ENCODE measurements at regions not wholly inside any gene's neighbourhood (a gene's known extent, or its start where the extent isn't known, plus 50 kb on each side); places are given as distances from the start of the nearest gene placed in this dataset.
"Not testable (repeated sequence)": the region's sequence is repeated elsewhere in the genome, so short reads cannot be mapped to it uniquely, and the experiment has no call there.

DNA sequence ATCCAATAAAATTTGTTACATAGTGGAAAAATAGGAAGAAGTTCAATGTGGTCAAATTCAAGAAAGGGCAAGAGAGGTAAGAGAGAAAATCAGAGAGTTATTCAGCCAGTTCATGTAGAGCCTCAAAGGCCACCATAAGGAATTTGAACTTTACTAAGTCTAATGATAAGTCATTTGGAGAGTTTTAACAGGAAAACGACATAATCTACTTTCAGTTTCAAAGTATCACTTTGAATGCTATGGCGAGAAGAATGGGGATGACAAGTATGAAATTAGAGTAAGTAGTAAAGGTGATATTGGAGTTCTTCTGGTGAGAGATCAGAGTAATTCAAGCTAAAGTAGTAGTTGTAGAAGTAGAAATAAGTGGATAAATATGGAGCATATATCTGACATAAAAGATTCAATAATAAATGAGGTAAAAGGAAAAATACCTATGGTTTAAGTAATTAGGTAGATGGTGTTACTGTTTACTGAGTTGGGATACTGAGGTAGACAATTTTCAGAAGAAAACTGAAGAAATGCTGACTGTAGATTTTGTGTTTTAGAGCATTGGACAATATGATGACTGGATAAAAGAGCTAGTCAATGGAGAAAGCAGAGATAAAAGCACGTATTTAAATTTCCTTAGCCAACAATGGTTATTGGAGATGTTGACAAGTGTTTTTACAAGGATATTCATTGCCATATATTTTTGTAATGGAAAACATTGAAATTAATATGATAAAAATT lies 331.7 kb upstream of the ADGRL3 start:
- H3K4me1 Mint-ChIP-seq (ENCODE audit: low read depth) = no peaks in the 10 kb centered on the region
- H3K36me3 Mint-ChIP-seq = no peaks in the 10 kb centered on the region
- peaks cover 14% of the 10 kb centered on the region for H3K9me3 Mint-ChIP-seq (ENCODE audit: low read depth)
- H3K4me3 Mint-ChIP-seq = no peak overlapping the region
- no peaks in the 10 kb centered on the region for H3K27me3 Mint-ChIP-seq
- no peak overlapping the region for H3K27ac Mint-ChIP-seq

DNA sequence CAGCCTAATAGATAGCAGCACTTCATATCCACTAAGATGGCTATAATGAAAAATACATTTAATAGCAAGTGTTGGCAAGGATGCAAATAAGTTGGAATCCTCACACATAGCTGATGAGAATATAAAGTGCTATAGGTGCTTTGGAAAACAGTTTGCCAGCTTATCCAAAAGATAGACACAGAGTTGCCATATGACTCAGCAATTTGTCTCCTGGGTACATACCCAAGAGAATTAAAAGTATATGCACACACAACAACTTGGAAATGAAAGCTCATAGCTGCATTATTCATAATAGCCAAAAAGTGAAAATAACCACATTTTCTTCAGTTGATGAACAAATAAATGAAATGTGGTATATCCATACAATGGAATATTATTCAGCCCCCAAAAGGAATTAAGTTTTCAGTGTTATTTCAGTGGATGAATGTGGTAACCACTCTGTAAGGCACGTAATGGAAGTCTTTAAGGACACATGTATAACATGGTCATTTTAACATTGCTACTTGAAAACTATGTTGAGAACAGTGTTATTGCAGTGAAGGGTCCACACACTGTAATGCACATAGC lies 320.9 kb upstream of the ADGRL3 start:
- H3K9me3 Mint-ChIP-seq (ENCODE audit: low read depth) = peaks cover 17% of the 10 kb centered on the region
- H3K36me3 Mint-ChIP-seq = no peaks in the 10 kb centered on the region
- H3K4me3 Mint-ChIP-seq = no peak overlapping the region
- no peaks in the 10 kb centered on the region for H3K27me3 Mint-ChIP-seq
- H3K27ac Mint-ChIP-seq = no peak overlapping the region
- no peaks in the 10 kb centered on the region for H3K4me1 Mint-ChIP-seq (ENCODE audit: low read depth)

DNA sequence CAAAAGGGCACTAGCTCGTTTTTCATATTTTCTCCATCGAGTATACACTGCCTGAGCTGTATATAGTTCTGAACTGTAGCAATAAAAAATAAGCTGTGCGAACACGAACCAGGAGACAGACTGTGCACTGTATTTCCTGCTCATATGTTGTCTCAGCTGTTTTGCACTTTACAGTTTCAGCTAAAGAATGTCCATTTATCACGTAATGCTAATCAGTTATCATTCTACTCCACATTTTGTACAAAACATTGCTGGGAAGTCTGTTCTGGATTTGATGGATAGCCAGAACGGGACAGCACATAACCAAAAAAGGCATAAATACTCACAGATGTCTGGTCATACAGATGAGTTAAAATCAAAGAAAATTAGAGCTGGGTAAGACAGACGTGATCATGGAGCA lies 315.5 kb upstream of the ADGRL3 start:
- Mint-ChIP-seq H3K36me3 (no peaks in the 10 kb centered on the region), H3K27me3 (no peaks in the 10 kb centered on the region), H3K4me3 (no peak overlapping the region), H3K4me1 (ENCODE audit: low read depth) (no peaks in the 10 kb centered on the region), H3K27ac (no peak overlapping the region), H3K9me3 (ENCODE audit: low read depth) (peaks cover 23% of the 10 kb centered on the region)

DNA sequence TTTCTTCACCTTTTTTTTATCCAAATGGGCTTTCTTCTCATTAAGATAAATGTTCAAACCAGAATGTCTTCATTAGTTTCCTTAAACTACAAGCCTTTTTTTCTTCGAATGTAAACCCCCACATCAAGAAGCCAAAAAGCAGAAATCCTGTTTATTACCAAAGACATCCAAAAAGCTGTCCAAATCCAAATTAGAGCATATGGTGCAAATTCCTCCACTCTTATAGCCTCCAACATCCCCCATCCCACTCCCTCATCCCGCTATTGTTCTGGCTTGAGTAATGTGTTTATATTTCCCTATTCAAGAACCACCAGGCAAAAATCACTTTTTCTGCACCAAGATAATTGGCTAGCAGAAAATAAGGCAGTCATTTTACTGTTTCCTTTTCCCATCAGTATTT lies 315.1 kb upstream of the ADGRL3 start:
- Mint-ChIP-seq H3K4me1 (ENCODE audit: low read depth) (no peaks in the 10 kb centered on the region), H3K27me3 (no peaks in the 10 kb centered on the region), H3K36me3 (no peaks in the 10 kb centered on the region), H3K4me3 (no peak overlapping the region), H3K27ac (no peak overlapping the region), H3K9me3 (ENCODE audit: low read depth) (peaks cover 20% of the 10 kb centered on the region)

GRCh38 chr4:60890743-60891142 lies 309.4 kb upstream of the ADGRL3 start:
- no peak overlapping the region for H3K27ac Mint-ChIP-seq
- H3K4me1 Mint-ChIP-seq (ENCODE audit: low read depth) = no peaks in the 10 kb centered on the region
- H3K9me3 Mint-ChIP-seq (ENCODE audit: low read depth) = peaks cover 26% of the 10 kb centered on the region
- no peaks in the 10 kb centered on the region for H3K36me3 Mint-ChIP-seq
- no peaks in the 10 kb centered on the region for H3K27me3 Mint-ChIP-seq
- no peak overlapping the region for H3K4me3 Mint-ChIP-seq

GRCh38 chr4:60891947-60892346 lies 308.2 kb upstream of the ADGRL3 start:
- H3K36me3 Mint-ChIP-seq = no peaks in the 10 kb centered on the region
- no peaks in the 10 kb centered on the region for H3K4me1 Mint-ChIP-seq (ENCODE audit: low read depth)
- no peak overlapping the region for H3K4me3 Mint-ChIP-seq
- no peaks in the 10 kb centered on the region for H3K27me3 Mint-ChIP-seq
- peaks cover 26% of the 10 kb centered on the region for H3K9me3 Mint-ChIP-seq (ENCODE audit: low read depth)
- H3K27ac Mint-ChIP-seq = no peak overlapping the region

GRCh38 chr4:60897415-60897814 lies 302.7 kb upstream of the ADGRL3 start:
- no peaks in the 10 kb centered on the region for H3K27me3 Mint-ChIP-seq
- no peaks in the 10 kb centered on the region for H3K36me3 Mint-ChIP-seq
- peaks cover 9% of the 10 kb centered on the region for H3K9me3 Mint-ChIP-seq (ENCODE audit: low read depth)

GRCh38 chr4:60905162-60905561 lies 295.0 kb upstream of the ADGRL3 start:
- Mint-ChIP-seq H3K4me1 (ENCODE audit: low read depth) (no peaks in the 10 kb centered on the region), H3K36me3 (no peaks in the 10 kb centered on the region), H3K9me3 (ENCODE audit: low read depth) (peaks cover 5% of the 10 kb centered on the region), H3K27ac (no peak overlapping the region), H3K27me3 (no peaks in the 10 kb centered on the region), H3K4me3 (no peak overlapping the region)

More at GRCh38 chr4:60897415-60897814, 302.7 kb upstream of the ADGRL3 start:
- Mint-ChIP-seq H3K4me3 (no peak overlapping the region), H3K4me1 (ENCODE audit: low read depth) (no peaks in the 10 kb centered on the region), H3K27ac (no peak overlapping the region)

GRCh38 chr4:60911127-60911526 lies 289.0 kb upstream of the ADGRL3 start:
- Mint-ChIP-seq H3K36me3 (no peaks in the 10 kb centered on the region), H3K4me3 (no peak overlapping the region), H3K9me3 (ENCODE audit: low read depth) (peaks cover 13% of the 10 kb centered on the region), H3K27me3 (no peaks in the 10 kb centered on the region), H3K27ac (no peak overlapping the region), H3K4me1 (ENCODE audit: low read depth) (no peaks in the 10 kb centered on the region)

GRCh38 chr4:60913002-60913401 lies 287.1 kb upstream of the ADGRL3 start:
- Mint-ChIP-seq H3K4me1 (ENCODE audit: low read depth) (no peaks in the 10 kb centered on the region), H3K27ac (no peak overlapping the region), H3K4me3 (no peak overlapping the region), H3K27me3 (no peaks in the 10 kb centered on the region), H3K9me3 (ENCODE audit: low read depth) (peaks cover 13% of the 10 kb centered on the region), H3K36me3 (no peaks in the 10 kb centered on the region)

- Mint-ChIP-seq H3K4me1 (ENCODE audit: low read depth) (no peaks in the 10 kb centered on the region), H3K4me3 (no peak overlapping the region), H3K36me3 (no peaks in the 10 kb centered on the region), H3K9me3 (ENCODE audit: low read depth) (peaks cover 13% of the 10 kb centered on the region), H3K27ac (no peak overlapping the region), H3K27me3 (no peaks in the 10 kb centered on the region)
These were observed 286.5 kb upstream of the ADGRL3 start for GRCh38 chr4:60913671-60914070.

DNA sequence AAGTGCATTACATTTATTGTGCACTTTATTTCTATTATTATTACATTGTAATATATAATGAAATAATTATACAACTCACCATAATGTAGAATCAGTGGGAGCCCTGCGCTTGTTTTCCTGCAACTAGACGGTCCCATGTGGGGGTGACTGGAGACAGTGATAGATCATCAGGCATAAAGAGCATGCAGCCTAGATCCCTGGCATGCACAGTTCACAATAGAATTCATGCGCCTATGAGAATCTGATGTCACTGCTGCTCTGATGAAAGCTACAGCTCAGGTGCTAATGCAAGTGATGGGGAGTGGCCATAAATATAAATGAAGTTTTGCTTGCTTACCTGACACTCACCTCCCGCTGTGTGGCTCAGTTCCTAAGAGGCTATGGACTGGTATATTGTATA lies 278.4 kb upstream of the ADGRL3 start:
- H3K36me3 Mint-ChIP-seq, H3K27ac Mint-ChIP-seq: not testable (repeated sequence)

GRCh38 chr4:60923075-60923474 lies 277.1 kb upstream of the ADGRL3 start:
- H3K36me3 Mint-ChIP-seq = no peaks in the 10 kb centered on the region
- H3K9me3 Mint-ChIP-seq (ENCODE audit: low read depth) = peaks cover 12% of the 10 kb centered on the region
- H3K27ac Mint-ChIP-seq = no peak overlapping the region
- H3K27me3 Mint-ChIP-seq = no peaks in the 10 kb centered on the region
- H3K4me1 Mint-ChIP-seq (ENCODE audit: low read depth) = no peaks in the 10 kb centered on the region
- H3K4me3 Mint-ChIP-seq = no peak overlapping the region

More for the DNA sequence above, 278.4 kb upstream of the ADGRL3 start:
- not testable (repeated sequence) for H3K4me3 Mint-ChIP-seq; H3K27me3 Mint-ChIP-seq; H3K4me1 Mint-ChIP-seq (ENCODE audit: low read depth); H3K9me3 Mint-ChIP-seq (ENCODE audit: low read depth)

DNA sequence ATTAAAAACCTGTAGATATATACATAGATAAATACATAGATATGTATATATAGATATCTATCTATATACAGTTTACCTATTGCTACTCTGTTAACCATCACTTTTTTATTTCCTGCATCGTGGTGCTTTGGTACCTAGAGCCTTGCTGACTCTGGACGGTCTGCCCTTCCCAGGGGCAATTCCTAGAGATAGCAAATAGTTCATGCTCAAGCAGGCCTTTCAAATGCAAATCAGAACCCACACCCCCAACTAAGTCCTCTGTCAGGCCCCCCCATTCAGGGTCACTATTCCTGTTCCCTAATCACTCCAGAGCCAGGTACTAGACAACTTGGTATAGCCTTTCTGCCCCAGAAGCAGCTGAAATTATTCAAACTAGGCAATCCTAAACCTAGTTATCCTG lies 273.5 kb upstream of the ADGRL3 start:
- H3K27ac Mint-ChIP-seq = no peak overlapping the region
- H3K36me3 Mint-ChIP-seq = no peaks in the 10 kb centered on the region
- H3K27me3 Mint-ChIP-seq = no peaks in the 10 kb centered on the region
- H3K4me3 Mint-ChIP-seq = no peak overlapping the region
- H3K4me1 Mint-ChIP-seq (ENCODE audit: low read depth) = no peaks in the 10 kb centered on the region
- H3K9me3 Mint-ChIP-seq (ENCODE audit: low read depth) = peaks cover 24% of the 10 kb centered on the region

DNA sequence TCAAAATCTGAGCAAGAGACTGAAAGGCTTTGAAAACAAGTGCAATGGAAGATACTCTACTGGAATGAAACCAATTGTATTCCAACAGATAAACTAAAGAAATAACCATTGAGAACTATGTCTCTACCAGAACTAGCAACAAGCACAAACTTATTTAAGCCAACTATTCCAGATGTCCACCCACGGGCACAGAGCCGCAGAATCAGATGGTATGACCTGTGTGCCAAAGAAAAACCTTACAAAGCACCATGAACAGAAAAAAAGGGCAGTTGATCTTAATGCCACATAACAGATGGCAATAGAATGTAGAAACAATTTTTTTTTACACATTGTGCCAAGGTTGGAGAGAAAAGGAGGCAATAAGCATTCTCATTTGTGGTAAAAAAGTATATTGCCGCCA lies 269.3 kb upstream of the ADGRL3 start:
- Mint-ChIP-seq H3K27me3 (no peaks in the 10 kb centered on the region), H3K4me1 (ENCODE audit: low read depth) (no peaks in the 10 kb centered on the region), H3K9me3 (ENCODE audit: low read depth) (peaks cover 23% of the 10 kb centered on the region), H3K4me3 (no peak overlapping the region), H3K27ac (no peak overlapping the region), H3K36me3 (no peaks in the 10 kb centered on the region)
